ENCODE measurements at regions not wholly inside any gene's neighbourhood (a gene's known extent, or its start where the extent isn't known, plus 50 kb on each side); places are given as distances from the start of the nearest gene placed in this dataset.

DNA sequence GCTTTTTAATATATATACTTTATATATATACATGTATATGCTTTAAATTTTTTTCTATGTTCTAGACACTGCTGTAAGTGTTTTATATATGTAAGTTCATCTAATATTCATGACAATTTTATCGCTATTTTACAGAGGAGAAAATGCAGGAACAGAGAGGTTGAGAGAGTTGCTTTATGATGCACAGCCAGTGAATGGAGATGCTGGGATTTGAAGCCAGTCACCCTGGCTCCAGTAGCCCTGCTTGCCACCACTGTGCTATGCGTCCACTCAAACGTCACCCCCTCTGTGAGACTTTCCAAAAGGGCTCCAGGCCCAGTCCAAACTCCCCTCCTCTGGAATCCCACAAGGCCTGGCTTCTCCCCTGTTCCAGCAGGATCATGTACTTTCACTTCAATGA is 91.0 kb upstream of the GRIK3 start:
- DNase-seq (ENCODE audit: low spot score): no peak
- in situ Hi-C loops (cut with HindIII; ENCODE audit: low sequenced_read_pairs): no loop called here

DNA sequence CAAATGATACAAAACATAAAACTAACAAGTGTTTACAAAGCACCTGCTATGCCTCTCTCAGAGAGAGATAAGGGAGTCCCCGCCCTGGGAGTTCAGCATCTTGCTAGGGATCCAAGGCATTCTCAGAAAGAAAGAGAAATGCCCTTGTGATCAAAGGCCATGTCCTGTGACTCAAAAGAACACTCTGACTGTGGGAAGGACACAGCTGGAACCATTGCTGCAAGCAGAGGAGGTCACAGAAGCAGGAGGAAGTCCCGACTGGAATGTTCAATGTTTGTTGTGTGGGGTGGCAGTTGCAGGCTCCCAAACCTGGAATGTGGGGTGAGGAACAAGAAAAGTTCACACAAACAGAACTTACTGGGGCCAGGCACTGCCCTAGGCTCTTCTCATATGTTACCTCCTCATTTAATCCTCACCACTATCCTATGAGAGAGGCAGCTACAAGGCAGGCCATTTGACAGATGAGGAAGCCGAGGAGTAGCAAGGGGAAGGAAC is 93.0 kb upstream of the GRIK3 start:
- in situ Hi-C loops (cut with HindIII; ENCODE audit: low sequenced_read_pairs): no loop called here
- DNase-seq (ENCODE audit: low spot score): no peak

DNA sequence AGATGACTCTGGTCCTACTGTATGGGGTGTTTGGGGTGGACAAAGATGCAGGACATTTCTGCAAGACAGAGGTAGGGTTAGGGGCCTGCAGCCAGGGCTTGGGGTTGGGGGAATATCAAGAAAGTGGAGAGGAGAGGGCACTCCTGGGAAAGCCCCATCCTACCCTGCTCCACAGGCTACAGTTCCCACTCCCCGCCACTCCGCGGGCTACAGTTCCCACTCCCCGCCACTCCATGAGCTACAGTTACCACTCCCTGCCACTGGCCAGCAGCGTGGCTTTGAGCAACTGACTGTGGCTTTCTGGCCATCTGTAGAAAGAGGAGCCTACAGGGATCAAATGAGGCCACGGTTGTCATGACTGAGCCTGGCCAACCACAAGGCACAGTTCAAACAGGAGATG is 93.8 kb upstream of the GRIK3 start:
- no peak for DNase-seq (ENCODE audit: low spot score)
- in situ Hi-C loops (cut with HindIII; ENCODE audit: low sequenced_read_pairs): no loop called here

DNA sequence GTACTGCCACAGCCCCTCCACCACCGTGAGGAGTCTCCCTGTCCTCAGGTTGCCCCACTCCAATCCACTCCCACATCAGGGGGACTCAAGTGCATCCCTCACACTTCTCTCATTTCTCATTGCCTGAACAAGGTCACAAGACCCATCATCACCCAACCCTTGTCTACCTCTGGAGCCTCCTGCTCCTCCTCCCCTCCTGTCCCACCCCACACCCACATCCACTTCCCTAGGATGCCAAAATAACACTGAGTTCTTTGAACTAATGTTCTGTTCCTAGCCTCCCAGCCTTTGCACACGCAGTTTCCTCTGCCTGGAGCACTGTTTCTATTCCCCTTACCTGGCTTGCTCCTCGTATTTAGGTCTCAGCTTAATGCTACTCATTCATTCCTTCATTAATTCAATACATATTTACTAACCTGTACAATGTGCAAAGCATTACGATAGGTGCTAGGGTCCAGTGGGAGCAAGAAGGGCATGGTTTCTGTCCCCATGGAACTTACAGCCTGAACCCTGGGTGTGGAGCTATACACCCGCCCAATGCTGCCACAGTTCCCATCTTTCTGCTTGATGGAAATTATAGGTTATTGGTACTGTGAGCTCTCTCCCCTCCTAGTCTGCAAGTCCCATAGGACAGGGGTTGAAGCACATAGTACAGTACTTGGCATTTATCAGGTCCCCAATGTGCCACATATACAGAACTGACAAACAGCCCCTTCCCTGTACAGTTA is 96.1 kb upstream of the GRIK3 start:
- in situ Hi-C loops (cut with HindIII; ENCODE audit: low sequenced_read_pairs): no loop called here
- DNase-seq (ENCODE audit: low spot score): no peak

DNA sequence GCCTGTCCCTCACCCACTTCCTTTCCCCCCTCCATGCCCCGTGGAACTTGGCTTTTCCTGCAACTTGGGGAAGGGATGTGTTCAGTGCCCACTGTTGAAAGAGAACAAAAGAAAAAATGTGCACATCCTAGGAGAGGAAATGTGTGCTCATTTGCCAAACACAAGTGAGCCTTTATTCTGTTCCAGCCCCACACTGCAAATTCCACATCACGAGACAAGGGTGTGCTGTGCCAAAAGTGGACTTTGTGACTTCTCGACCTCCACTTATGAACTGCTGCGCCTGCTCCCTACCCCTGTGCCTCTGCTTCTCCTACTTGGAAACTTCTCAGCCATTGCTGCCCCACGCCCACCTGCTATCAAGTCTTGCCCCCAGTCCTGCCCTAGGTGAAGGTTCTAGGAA is 97.0 kb upstream of the GRIK3 start:
- in situ Hi-C loops (cut with HindIII; ENCODE audit: low sequenced_read_pairs): no loop called here
- no peak for DNase-seq (ENCODE audit: low spot score)

DNA sequence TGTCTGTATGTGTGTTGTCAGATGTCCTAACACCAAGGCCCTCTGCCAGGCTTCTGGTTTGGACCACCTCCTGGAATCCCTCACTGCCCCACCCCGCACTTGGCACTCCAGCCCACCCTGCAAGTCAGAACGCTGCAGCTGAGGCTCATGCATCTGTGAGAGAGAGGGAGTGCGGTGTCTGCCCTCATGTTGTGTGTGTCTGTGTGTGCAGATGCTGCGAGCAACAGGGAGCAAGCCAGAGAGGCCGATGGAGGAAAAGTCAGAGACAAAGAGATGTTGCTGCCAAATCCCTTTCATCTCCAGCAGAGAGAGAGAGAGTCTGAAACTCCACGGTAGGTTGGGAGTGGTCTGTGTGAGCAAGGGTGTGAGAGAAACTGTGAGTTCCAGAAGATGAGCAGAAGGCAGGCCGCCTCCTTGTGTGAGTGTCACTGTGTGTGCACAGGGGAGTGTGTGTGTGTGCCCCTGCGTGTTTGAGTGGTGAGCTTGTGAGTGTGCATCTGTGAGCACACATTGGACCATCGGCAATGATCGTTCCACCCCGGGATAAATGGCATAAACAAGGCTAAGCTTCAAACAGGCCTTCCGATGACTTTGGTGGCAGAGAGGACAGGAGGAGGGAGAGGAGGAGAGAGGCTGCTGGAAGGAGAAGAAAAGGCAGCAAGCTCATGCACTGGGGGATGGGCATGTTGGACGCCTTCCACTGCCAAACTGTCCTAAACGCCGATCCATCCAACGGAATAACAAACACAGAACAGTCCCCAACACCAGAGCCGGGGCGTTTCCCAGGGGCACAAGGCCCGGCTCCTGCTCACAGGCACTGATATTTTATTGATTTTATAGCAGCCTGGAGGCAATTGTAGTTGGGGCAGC is 99.2 kb upstream of the GRIK3 start:
- in situ Hi-C loops (cut with HindIII; ENCODE audit: low sequenced_read_pairs): no loop called here
- DNase-seq (ENCODE audit: low spot score): no peak

DNA sequence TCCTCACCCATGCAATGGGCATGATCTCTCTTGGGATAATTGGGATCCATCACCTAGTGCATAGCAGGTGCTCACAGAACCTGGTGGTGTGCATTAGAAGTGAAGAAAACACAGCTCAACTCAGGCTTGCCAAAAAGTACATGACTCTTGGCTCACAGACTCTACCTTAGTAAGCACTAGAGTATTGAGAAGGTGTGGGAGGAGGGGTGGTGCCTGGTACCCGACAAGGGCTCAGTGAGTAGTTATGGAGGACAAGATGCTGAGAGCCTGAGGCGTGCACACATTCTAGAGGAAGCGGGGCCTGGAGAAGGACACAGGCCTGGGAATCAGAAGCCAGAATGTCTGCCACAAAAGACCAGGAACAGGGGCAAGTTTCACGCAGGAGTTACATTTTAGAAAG is 100.3 kb upstream of the GRIK3 start:
- in situ Hi-C loops (cut with HindIII; ENCODE audit: low sequenced_read_pairs): no loop called here
- DNase-seq (ENCODE audit: low spot score): no peak

DNA sequence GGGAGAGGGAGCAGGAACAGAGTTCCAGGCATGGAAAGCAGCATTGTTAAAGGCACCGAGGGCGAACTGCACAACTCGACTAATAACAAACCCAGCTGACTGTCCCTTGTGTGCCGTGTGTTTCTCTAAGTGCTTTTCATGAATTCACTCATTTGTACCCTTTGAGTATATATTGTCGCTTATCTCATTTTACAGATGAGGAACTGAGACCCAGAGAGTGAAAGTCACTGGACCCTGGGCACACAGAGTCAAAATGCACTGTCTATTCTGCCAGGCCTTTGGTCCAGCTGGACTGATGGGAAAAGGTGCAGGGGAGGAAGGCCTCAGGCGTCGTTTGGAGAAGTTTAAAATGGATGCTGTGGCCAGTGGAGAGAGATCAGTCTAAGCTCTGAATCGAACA is 100.7 kb upstream of the GRIK3 start:
- in situ Hi-C loops (cut with HindIII; ENCODE audit: low sequenced_read_pairs): no loop called here
- no peak for DNase-seq (ENCODE audit: low spot score)

DNA sequence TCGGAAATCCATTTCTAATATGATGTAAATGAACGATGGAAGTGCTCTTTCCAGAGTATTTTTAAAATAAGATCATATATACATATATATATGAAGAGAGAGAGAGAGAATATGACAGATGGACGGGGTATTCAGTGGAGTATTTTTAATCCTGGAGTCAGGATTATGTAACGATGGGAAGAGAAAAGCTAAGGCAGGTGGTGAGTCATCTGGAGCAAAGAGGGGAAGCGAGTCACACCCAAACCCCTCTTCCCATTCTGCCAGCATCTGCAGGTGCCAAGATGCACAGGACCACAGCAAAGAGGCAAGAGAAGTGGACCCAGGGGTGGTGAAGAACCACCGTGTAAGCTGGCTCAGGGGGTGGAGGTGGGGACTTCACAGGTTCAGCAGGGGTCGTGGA is 102.7 kb upstream of the GRIK3 start:
- in situ Hi-C loops (cut with HindIII; ENCODE audit: low sequenced_read_pairs): no loop called here
- no peak for DNase-seq (ENCODE audit: low spot score)

DNA sequence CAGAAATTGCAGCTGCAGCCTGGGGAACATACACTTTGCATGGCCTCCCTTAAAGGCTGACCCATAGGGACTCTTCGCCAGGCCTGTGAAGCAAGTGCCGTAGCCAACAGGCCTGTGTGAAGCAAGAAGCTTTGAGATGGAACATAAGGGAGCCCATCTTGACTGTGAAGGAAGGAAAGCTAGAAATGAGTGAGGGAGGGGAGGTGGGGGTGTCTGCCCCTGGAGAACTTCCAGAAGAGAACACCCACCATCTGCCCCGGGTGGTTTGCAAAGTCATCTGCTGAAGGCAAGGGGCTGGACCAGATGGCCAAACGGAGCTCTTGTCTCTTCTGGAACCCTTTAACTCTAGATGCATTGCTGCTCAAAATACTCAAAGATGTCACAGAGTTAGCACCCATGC is 103.3 kb upstream of the GRIK3 start:
- no peak for DNase-seq (ENCODE audit: low spot score)
- in situ Hi-C loops (cut with HindIII; ENCODE audit: low sequenced_read_pairs): no loop called here

DNA sequence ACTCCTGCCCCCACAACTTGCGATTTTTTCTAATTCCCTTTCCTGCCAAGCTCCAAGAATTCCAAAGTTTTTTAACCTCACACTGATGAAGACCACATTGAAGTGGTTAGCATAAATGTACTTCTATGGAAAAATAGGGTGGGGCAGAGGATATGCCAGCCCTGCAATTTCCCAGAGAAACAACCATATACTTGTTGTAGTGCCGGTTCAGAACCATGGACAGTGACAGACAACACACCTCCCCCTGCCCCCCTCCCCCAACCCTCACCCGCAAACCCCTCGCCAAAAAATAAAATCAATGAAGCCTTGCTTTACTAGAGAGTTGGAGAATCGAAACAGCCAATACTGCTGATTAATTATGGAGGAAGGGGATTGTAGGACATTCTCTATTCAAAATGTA is 109.5 kb upstream of the GRIK3 start:
- in situ Hi-C loops (cut with HindIII; ENCODE audit: low sequenced_read_pairs): no loop called here
- no peak for DNase-seq (ENCODE audit: low spot score)

DNA sequence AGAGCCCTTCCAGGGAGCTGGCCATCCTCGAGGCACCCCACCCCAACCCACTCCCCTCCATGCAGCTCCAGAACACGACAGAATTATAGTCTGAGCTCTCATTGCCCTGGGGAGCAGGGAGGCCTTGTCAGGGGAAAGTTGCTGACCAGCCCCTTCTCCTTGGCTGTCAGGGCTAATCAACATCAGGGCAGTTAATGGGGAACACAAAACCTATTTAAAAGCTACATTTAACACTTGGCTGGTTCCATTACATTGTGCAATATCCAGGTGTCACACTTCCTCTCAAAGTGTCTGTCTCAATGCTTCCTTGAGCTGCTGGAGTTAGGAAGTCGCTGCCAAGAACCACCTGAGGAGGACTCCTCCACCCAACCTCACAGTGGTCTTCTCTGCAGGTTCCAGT is 111.8 kb upstream of the GRIK3 start:
- in situ Hi-C loops (cut with HindIII; ENCODE audit: low sequenced_read_pairs): no loop called here
- DNase-seq (ENCODE audit: low spot score): no peak

DNA sequence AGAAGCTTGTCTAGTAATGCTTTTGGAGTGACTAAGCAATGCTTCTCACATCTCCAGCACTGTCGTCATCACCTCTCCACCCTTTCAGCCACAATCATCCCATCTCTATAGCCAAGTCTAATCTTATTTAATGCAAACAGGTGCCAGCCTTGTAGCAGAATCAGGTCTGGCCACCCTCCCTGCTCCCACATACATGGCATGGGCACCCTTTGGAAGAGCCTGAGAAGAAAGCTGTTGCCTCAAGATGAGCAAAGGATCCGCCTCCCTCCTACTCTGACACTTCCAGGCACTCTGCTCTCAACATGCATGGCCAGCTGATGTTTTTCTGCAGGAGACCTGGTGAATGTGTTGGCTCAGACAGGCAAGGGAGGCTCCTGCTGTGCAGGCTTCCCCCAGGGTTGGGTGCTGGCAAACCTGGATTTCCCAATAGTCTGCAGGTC is 113.1 kb upstream of the GRIK3 start:
- in situ Hi-C loops (cut with HindIII; ENCODE audit: low sequenced_read_pairs): no loop called here
- no peak for DNase-seq (ENCODE audit: low spot score)

DNA sequence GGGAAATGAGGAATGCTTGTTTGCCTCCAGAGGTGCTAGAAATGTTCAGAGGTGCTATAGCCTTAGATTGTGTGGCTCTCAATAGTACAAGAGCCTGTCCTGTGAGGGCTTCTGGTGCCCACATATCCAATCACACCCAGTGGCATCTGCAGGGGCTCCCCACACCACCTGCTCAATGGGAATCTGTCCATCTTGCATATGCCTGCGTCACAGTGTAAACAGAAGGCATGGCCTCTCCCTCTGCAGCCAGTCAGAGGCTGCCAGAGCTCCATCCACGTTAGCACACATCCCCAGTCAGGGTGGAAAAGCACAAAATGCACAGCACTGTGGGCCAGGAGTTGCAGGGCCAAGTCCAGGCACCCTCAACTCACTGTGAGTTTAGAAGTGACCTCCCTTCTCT is 113.6 kb upstream of the GRIK3 start:
- no peak for DNase-seq (ENCODE audit: low spot score)
- in situ Hi-C loops (cut with HindIII; ENCODE audit: low sequenced_read_pairs): no loop called here

DNA sequence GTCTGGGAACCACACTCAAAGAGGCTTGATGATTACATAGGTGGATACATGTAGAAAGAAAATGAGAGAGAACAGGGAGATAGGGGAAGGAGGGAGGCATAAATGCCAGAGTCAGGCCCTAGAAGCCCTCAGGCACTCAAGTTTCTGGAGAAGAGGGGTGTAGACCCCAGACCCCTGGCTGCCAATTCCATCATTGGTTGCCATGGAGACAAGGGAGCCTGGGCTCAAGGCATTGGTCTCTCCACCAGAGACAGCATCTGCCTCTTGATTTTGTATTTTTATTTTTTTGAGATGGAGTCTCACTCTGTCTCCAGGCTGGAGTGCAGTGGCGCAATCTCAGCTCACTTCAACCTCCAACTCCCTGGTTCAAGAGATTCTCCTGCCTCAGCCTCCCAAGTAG is 114.3 kb upstream of the GRIK3 start:
- DNase-seq (ENCODE audit: low spot score): no peak
- in situ Hi-C loops (cut with HindIII; ENCODE audit: low sequenced_read_pairs): no loop called here

DNA sequence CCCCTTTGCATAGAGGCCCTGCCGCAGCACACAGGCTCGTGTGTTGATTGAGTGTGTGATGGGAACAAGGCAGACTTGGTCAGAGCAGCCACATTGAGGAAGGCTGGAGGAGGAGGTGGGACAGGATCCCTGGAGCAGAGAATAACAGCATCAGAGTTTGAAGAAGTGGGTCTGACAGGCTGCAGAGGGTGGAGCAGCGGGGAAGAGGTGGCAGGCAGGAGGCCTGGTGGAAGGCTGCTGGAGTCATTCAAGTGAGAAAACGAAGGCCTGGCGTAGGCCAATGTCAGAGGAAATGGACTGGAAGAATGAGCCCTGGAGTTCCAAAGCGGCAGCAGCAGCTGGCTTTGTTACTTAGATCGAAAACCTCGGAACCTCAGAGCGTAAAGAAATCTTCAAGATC is 115.0 kb upstream of the GRIK3 start:
- no peak for DNase-seq (ENCODE audit: low spot score)
- in situ Hi-C loops (cut with HindIII; ENCODE audit: low sequenced_read_pairs): no loop called here

DNA sequence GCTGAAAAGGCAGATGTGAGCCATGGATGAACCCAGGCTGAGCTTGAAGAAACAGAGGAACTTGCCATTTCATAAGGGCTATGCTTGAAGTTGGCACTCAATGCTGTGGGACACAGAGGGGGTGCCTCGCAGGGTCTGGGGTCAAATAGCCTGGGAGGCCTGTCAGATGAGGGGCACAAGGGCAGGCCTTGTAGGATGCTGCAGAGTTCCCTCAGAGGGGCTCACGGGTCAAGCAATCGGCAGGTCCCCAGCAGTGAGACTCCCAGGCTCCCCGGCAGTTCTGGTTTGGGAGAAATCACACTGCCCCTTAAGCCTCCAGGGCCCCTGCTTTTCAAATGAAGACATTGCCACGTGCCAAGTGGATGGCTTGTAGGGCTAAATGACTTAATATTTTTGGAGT is 116.7 kb upstream of the GRIK3 start:
- DNase-seq (ENCODE audit: low spot score): no peak
- in situ Hi-C loops (cut with HindIII; ENCODE audit: low sequenced_read_pairs): no loop called here

DNA sequence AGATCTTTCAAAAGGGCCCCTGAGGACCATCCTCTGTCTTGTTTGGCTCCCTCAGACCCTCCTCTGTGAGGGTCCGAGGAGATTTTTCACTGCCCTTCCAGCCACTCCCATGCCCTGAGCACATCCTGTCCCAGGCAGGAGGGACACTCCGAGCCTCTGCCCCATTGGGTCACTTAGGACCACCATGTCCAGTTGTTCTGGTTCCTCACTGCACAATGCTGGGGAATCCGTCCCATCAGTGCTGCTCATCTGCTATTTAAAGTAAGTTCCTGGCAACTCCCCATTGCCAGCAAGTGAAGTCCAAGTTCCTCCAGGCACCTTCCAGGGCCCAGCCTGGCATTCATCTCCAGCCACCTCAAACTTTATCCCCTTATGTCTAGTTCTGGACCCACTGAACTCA is 117.5 kb upstream of the GRIK3 start:
- in situ Hi-C loops (cut with HindIII; ENCODE audit: low sequenced_read_pairs): no loop called here
- no peak for DNase-seq (ENCODE audit: low spot score)

DNA sequence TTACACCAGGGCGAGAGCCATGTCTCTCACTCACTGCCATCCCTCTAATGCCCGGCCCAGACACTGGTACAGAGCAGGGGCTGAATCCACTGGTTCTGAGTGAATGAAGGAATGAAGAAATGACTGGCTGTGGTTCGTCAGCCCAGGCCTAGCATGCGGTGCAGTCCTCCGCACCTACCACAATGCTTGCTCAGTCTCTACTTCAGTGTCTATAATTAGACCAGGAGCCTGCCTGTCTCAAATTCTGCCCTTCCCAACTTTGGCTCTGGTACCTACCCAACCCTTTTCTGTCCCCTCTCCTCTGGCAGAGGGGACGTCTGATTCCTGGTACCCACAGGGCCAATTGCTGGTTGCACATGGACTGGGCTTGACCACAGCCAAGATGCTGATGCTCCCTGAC is 118.2 kb upstream of the GRIK3 start:
- in situ Hi-C loops (cut with HindIII; ENCODE audit: low sequenced_read_pairs): no loop called here
- no peak for DNase-seq (ENCODE audit: low spot score)
